ENCODE measurements at regions not wholly inside any gene's neighbourhood (a gene's known extent, or its start where the extent isn't known, plus 50 kb on each side); places are given as distances from the start of the nearest gene placed in this dataset.

DNA sequence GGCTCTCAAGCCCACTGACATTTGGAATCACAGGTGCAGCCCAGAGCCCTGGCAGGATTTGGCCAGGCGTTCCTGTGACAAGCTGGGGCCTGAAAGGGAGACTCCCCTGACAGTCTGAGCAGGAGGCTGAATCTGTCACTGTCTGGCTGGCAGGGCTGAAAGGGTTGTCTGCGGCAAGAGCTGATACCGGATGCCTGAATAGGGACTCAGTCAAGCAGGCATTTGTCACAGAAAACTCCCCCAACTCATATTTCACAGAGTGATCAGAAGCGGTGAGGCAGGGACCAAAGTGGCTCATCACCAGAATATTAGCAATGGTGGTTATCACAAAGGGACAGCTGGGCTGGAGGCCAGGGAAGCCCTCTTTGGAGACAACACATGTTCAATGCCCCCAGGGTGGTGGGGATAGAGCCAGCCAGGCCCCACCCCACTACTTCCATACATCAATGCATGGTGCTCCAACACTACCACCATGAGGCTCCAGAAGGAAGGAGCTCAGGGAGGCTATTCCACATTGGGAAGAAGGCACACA, 295.5 kb downstream of the DTWD2 start:
- no peak for TF ChIP-seq ZFX (IDR thresholded peaks at IDR 0.05; ENCODE audit: borderline replicate concordance)
- TF ChIP-seq, protein P1, sequence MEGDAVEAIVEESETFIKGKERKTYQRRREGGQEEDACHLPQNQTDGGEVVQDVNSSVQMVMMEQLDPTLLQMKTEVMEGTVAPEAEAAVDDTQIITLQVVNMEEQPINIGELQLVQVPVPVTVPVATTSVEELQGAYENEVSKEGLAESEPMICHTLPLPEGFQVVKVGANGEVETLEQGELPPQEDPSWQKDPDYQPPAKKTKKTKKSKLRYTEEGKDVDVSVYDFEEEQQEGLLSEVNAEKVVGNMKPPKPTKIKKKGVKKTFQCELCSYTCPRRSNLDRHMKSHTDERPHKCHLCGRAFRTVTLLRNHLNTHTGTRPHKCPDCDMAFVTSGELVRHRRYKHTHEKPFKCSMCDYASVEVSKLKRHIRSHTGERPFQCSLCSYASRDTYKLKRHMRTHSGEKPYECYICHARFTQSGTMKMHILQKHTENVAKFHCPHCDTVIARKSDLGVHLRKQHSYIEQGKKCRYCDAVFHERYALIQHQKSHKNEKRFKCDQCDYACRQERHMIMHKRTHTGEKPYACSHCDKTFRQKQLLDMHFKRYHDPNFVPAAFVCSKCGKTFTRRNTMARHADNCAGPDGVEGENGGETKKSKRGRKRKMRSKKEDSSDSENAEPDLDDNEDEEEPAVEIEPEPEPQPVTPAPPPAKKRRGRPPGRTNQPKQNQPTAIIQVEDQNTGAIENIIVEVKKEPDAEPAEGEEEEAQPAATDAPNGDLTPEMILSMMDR (IDR thresholded peaks at IDR 0.05) = no peak
- H3K27ac ChIP-seq = no peak overlapping the region

DNA sequence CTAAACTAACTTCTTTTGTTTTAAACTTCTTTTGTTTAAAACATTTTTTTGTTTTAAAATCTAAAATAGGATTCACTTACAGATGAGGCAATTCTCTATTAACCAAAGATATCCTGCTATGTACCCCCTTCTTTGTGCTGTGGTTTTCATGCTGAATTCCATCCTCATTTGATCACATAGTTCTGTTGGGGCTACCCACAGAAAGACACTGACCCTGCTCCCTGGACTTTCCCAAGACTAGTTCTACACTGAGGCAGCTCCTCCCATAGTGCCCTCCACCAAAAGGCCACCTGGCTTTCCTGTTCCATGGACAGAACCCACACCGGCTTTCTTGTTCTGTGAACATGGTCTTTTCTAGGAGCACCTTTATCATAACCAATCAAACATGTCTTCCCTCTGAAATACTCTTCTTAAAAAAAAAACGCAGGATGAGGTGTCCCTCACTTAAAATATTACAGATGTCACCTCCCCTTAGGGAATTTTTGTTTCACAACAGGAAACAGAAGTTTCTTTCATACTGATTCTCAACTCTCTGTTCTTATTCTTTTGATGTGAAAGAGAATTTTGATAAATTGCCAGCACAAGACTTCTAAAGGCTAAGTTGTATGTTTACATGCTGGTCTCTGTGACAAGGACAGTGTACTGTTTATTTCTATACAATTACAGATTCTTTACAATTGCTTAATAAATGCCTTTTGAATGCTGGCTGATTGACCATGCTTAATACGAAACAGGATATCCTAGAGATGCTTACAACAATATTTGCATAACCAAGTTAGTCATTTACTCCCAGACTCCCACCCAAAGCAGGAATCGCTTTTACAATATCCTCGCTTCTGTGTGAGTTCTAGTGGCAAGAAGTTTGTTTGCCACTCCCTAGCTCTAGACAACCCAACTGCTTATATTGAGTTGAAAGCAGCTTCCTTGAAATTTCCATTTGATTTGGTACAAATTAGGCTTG, 300.4 kb downstream of the DTWD2 start:
- no peak overlapping the region for H3K27ac ChIP-seq
- TF ChIP-seq, protein P1 (IDR thresholded peaks at IDR 0.05) = no peak
- TF ChIP-seq ZFX (IDR thresholded peaks at IDR 0.05; ENCODE audit: borderline replicate concordance) = no peak

DNA sequence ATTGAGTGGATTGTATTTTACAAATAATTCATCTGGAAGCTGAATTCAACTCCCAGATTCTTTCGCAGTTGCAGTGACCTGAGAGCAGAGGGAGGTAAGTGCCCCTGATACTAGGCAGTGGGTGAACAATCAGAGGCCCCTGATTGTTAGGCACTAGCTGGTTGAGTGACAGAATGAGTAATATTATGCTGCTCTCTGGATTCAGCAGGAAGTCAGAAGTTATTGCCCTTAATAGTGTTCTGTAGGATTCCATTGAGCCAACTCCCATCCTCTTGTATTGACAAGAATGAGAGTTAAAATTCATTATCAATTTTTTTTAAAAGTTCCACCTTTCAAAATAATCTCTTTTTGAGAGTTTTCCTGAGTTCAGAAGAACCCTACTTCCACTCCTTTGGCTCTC, 301.2 kb downstream of the DTWD2 start:
- TF ChIP-seq, protein P1 (IDR thresholded peaks at IDR 0.05) = no peak
- no peak for TF ChIP-seq ZFX (IDR thresholded peaks at IDR 0.05; ENCODE audit: borderline replicate concordance)
- H3K27ac ChIP-seq = no peak overlapping the region

DNA sequence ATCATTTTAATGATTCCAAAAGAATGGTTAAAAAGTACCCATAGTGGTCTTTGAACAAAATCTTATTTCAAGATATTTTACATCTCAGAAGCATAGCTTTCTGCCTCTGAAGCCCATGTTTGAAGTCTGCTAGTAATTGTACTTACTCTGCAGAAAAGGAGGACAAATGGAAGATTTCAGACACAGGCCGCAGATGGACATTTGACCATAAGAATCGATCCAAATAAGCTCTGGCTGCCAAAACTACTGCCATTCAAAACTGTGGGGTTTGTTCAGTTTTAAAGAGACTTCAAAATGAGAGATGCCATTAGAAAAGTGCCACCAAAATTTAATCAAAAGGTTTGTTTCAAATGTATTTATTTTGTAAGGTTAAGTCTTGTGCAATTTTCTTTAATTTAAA, 306.7 kb downstream of the DTWD2 start:
- TF ChIP-seq, protein P1 (IDR thresholded peaks at IDR 0.05) = no peak
- no peak for TF ChIP-seq ZFX (IDR thresholded peaks at IDR 0.05; ENCODE audit: borderline replicate concordance)
- H3K27ac ChIP-seq = no peak overlapping the region

GRCh38 chr5:118679264-118679940, 308.9 kb downstream of the DTWD2 start:
- TF ChIP-seq, protein P1 (IDR thresholded peaks at IDR 0.05) = no peak
- no peak for TF ChIP-seq ZFX (IDR thresholded peaks at IDR 0.05; ENCODE audit: borderline replicate concordance)
- H3K27ac ChIP-seq = no peak overlapping the region

- H3K27ac ChIP-seq = no peak overlapping the region
- TF ChIP-seq ZFX (IDR thresholded peaks at IDR 0.05; ENCODE audit: borderline replicate concordance) = no peak
- TF ChIP-seq, protein P1 (IDR thresholded peaks at IDR 0.05) = no peak
These were observed 309.6 kb downstream of the DTWD2 start for GRCh38 chr5:118678746-118679145.

Data from 22Rv1 (cell line).